ENCODE measurements at regions not wholly inside any gene's neighbourhood (a gene's known extent, or its start where the extent isn't known, plus 50 kb on each side); places are given as distances from the start of the nearest gene placed in this dataset.

GRCh38 chr20:50403565-50404418 is 106.4 kb upstream of the PTPN1 start:
- no peak for FAIRE-seq
- H3K4me3 ChIP-seq (replicated peaks in 1 of 3; ENCODE audit: insufficient read depth in 1 of 3, low read depth in 1 of 3, low read length in 3 of 3) = no peak overlapping the region
- ChIA-PET POLR2A (no interaction called here), CTCF (interaction anchor here (2.1 kb wide), 1 partner anchor 61 kb away, joined by 5 read pairs; no protein-coding TSS in a partner anchor)
- no peak overlapping the region for H3K4me2 ChIP-seq (ENCODE audit: insufficient read depth, low read length)
- H3K9me3 ChIP-seq (replicated peaks; ENCODE audit: control insufficient read depth, insufficient read depth, low read length) = no peaks in the 10 kb centered on the region
- TF ChIP-seq MYC (IDR thresholded peaks at IDR 0.05; ENCODE audit: low read depth, low read length) = no peak
- H3K36me3 ChIP-seq (ENCODE audit: control insufficient read depth in 2 of 2, extremely low read depth in 1 of 2, insufficient read depth in 2 of 2, low read length in 2 of 2) = no peaks in the 10 kb centered on the region
- H3K27ac ChIP-seq (ENCODE audit: insufficient read depth, low read depth, low read length) = no peak overlapping the region
- no peaks in the 10 kb centered on the region for H3K79me2 ChIP-seq (ENCODE audit: control insufficient read depth, insufficient read depth, low read length)
- H4K20me1 ChIP-seq (replicated peaks; ENCODE audit: control insufficient read depth, extremely low read depth, insufficient read depth, low read length) = no peaks in the 10 kb centered on the region
- no peak for DNase-seq (ENCODE audit: low read depth, low spot score)
- peaks cover 5 to 9% of the 10 kb centered on the region in 2 experiments for H3K27me3 ChIP-seq (ENCODE audit: control insufficient read depth in 2 of 2, insufficient read depth in 2 of 2, low read length in 2 of 2)
- intact Hi-C loops (cut with micrococcal nuclease) = no loop called here
- H3K9me1 ChIP-seq (replicated peaks; ENCODE audit: control insufficient read depth, extremely low read depth, insufficient read depth, low read length) = no peaks in the 10 kb centered on the region
- no TSS peak for BruUV-seq (replicated peaks)
- no peak overlapping the region for H2AFZ ChIP-seq (ENCODE audit: low read depth, low read length)
- dilution Hi-C loops (cut with MboI; ENCODE audit: extremely low pct_ligation_motif_present, low sequenced_read_pairs) = no loop called here
- no peak overlapping the region for H3K9ac ChIP-seq (replicated peaks; ENCODE audit: extremely low read depth, insufficient read depth, low read length)
- H3K4me1 ChIP-seq (ENCODE audit: control insufficient read depth, extremely low read depth, insufficient read depth, low read length) = peaks cover 3% of the 10 kb centered on the region

GRCh38 chr20:50404419-50405234 is 105.6 kb upstream of the PTPN1 start:
- BruUV-seq (replicated peaks) = no TSS peak
- dilution Hi-C loops (cut with MboI; ENCODE audit: extremely low pct_ligation_motif_present, low sequenced_read_pairs) (no loop called here), intact Hi-C loops (cut with micrococcal nuclease) (no loop called here)
- peaks cover 5 to 9% of the 10 kb centered on the region in 2 experiments for H3K27me3 ChIP-seq (ENCODE audit: control insufficient read depth in 2 of 2, insufficient read depth in 2 of 2, low read length in 2 of 2)
- H3K79me2 ChIP-seq (ENCODE audit: control insufficient read depth, insufficient read depth, low read length) = no peaks in the 10 kb centered on the region
- H3K9me1 ChIP-seq (replicated peaks; ENCODE audit: control insufficient read depth, extremely low read depth, insufficient read depth, low read length) = no peaks in the 10 kb centered on the region
- no peaks in the 10 kb centered on the region for H3K36me3 ChIP-seq (ENCODE audit: control insufficient read depth in 2 of 2, extremely low read depth in 1 of 2, insufficient read depth in 2 of 2, low read length in 2 of 2)
- no peak overlapping the region for H2AFZ ChIP-seq (ENCODE audit: low read depth, low read length)
- no peak for DNase-seq (ENCODE audit: low read depth, low spot score)
- no peak overlapping the region for H3K4me2 ChIP-seq (ENCODE audit: insufficient read depth, low read length)
- no peak for FAIRE-seq
- no peaks in the 10 kb centered on the region for H3K9me3 ChIP-seq (replicated peaks; ENCODE audit: control insufficient read depth, insufficient read depth, low read length)
- peaks cover 3% of the 10 kb centered on the region for H3K4me1 ChIP-seq (ENCODE audit: control insufficient read depth, extremely low read depth, insufficient read depth, low read length)
- TF ChIP-seq GATA2 (IDR thresholded peaks at IDR 0.05; ENCODE audit: insufficient read depth, insufficient read length, low read depth, low read length) (no peak), CTCF (IDR thresholded peaks at IDR 0.05; ENCODE audit: extremely low read depth in 1 of 2, insufficient read depth in 1 of 2, low read depth in 1 of 2, low read length in 2 of 2) (no peak), MAX (IDR thresholded peaks at IDR 0.05; ENCODE audit: insufficient read depth, insufficient read length) (no peak), JUN (IDR thresholded peaks at IDR 0.05; ENCODE audit: borderline replicate concordance, insufficient read depth, insufficient read length, low read depth) (no peak), POLR2A (IDR thresholded peaks at IDR 0.05; ENCODE audit: low read depth, low read length) (no peak), MYC (IDR thresholded peaks at IDR 0.05; ENCODE audit: low read depth, low read length) (no peak), POLR2AphosphoS5 (IDR thresholded peaks at IDR 0.05; ENCODE audit: insufficient read depth, low read depth, low read length) (no peak), EZH2 (IDR thresholded peaks at IDR 0.05; ENCODE audit: borderline replicate concordance, low read depth, low read length, severe bottlenecking) (no peak), FOS (IDR thresholded peaks at IDR 0.05; ENCODE audit: borderline replicate concordance, insufficient read depth, low read length) (no peak)
- H3K9ac ChIP-seq (replicated peaks; ENCODE audit: extremely low read depth, insufficient read depth, low read length) = no peak overlapping the region
- POLR2A ChIA-PET = no interaction called here
- no peak overlapping the region for H3K4me3 ChIP-seq (replicated peaks in 1 of 3; ENCODE audit: insufficient read depth in 1 of 3, low read depth in 1 of 3, low read length in 3 of 3)
- H4K20me1 ChIP-seq (replicated peaks; ENCODE audit: control insufficient read depth, extremely low read depth, insufficient read depth, low read length) = no peaks in the 10 kb centered on the region
- no peak overlapping the region for H3K27ac ChIP-seq (ENCODE audit: insufficient read depth, low read depth, low read length)
- CTCF ChIA-PET = no interaction called here

Measured in endothelial cell of umbilical vein (primary cell).